ENCODE measurements at regions not wholly inside any gene's neighbourhood (a gene's known extent, or its start where the extent isn't known, plus 50 kb on each side); places are given as distances from the start of the nearest gene placed in this dataset.
"Not testable (repeated sequence)": the region's sequence is repeated elsewhere in the genome, so short reads cannot be mapped to it uniquely, and the experiment has no call there.

DNA sequence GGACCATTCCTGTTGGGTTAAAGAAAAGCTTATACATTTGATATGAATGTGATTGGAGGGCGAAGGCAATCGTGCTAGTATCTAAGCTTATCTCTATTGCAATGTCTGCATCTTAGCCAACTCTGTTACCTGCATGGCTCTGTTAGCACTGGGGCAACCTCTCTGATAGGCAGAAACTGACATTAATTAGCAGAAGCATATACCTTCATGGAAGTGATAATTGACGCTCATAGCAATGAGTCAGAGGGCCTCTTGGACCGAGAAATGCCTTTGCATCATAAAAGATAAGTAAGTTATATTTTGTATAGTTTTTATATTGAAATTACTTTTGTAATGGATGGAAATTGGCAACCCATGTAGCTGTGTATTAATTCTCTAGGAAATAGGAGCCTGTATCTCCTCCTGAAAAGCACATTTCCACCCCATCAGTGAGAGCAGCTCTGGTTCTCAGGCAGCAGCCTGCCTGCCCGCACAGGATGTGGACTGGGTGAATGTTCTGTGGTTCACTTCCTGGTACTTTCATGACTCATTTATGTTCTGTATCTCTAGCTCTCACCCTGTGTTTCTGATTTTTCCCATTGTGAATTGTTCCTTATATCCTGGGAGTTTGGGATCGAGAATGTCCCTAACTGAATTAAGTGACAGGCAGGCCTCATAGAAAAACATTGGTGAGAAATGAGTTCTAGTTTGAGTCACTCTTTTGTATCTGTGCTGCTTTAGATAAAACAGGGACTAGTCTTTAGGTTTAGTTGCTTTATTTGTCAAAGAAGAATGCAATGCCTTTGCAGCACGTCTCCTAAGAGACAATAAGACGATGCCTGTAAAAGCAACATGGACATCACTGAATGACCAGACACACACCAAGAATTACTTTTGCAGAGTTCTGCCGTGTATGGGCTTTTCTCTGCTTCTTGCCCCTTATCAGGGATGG, 344.9 kb downstream of the DCDC2C start:
- no peak for DNase-seq (ENCODE audit: low spot score)

DNA sequence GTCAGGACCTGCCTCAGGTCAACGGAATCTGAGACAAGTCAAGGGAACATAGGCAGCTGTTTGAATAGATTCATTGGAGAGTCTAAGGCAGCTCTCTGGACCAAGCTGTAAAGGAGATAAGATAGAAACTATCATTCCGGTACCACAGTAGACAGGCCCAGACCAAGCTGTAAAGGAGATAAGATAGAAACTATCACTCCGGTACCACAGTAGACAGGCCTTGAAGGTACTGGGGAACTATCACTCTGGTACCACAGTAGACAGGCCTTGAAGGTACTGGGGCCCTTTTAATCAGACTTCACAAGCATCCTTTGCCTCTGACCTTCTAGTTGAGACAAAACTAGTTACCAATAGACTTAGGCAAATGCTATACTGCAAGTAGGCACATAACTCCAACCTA, 346.1 kb downstream of the DCDC2C start:
- DNase-seq (ENCODE audit: low spot score), result no peak

GRCh38 chr2:4053769-4054493, 350.6 kb downstream of the DCDC2C start:
- DNase-seq (ENCODE audit: low spot score), result no peak

DNA sequence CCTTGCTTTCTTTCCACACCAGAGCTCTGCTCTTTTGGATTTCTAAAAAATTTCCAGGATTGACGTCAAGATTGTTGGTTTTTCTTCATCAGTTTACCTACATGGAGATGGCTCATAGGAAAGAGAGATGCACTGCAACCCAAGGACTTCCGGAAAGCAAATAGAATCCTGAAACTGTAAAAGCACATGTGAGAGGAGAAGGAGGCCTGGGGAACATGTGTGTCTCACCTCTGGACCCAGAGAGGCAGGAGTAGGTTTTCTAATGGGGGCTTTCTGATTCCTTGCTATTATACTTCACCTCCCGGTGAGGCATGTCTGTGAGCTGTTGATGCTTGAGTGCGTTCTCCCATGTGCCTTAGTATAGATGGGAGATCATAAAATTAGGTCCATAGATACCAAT, 362.8 kb downstream of the DCDC2C start:
- no peak for DNase-seq (ENCODE audit: low spot score)

DNA sequence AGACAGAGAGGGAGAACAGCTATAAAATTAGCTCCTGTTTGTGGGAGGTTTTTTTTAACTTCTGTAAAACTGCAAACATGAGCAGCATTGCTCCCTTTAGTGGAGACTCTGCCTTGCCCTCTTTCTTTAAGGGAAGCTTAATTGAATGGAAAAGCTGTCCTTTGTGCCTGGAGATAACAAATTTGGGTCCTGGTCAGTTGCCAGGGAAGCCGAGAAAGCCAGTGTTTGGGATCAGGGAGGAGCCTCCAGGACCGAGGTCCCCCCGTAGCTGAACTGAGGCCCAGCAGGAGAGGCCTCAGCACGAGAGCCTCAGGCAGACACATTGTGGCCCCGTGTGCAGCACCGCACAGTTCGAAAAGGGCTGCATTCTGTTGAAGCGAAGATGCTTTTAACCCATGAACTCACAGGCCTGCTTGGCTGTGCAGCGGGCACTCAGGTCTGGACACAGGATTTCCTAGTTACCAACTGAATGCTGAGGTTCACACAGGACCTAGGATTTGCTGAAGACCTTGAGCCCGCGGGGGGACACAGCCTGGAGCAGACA, 369.7 kb downstream of the DCDC2C start:
- DNase-seq (ENCODE audit: low spot score), result no peak

DNA sequence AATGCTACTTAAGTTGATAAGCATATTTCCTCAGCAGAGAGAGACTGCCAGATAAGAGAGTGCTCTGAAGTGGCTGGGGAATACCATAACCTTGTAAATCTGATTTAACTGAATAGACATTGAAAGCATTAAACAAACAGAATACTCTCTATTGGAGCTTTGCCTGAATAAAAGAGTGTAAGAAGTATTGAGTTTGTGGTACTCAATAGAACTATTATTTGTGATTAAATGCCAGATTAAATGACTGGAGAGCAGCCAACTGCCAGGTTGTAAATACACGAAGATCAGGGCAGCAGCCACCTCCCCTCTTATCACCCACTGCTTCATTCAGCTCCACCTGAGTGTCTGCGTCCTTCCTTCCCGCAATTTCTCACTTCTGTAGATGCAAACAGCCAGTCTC, 373.6 kb downstream of the DCDC2C start:
- no peak for DNase-seq (ENCODE audit: low spot score)

DNA sequence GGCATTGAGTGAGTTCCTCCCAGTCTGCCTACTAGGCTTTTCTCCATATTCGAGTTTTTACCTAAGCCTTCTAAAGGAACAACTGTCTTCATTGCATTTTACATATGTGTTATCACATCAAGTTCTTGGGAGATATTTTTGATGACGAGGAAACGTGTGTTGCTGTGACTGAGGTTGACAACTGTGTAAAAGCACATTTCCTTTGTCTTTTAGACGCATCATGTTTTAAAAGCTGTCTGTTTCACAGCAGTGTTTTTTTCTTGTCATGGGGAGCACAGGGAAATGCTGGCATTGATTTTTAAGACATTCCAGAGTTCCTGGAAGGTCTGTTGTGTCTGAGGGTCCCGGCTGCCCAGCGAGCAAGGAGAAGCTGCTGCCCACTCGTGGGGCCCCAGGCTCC, 381.8 kb downstream of the DCDC2C start:
- no peak for DNase-seq (ENCODE audit: low spot score)

DNA sequence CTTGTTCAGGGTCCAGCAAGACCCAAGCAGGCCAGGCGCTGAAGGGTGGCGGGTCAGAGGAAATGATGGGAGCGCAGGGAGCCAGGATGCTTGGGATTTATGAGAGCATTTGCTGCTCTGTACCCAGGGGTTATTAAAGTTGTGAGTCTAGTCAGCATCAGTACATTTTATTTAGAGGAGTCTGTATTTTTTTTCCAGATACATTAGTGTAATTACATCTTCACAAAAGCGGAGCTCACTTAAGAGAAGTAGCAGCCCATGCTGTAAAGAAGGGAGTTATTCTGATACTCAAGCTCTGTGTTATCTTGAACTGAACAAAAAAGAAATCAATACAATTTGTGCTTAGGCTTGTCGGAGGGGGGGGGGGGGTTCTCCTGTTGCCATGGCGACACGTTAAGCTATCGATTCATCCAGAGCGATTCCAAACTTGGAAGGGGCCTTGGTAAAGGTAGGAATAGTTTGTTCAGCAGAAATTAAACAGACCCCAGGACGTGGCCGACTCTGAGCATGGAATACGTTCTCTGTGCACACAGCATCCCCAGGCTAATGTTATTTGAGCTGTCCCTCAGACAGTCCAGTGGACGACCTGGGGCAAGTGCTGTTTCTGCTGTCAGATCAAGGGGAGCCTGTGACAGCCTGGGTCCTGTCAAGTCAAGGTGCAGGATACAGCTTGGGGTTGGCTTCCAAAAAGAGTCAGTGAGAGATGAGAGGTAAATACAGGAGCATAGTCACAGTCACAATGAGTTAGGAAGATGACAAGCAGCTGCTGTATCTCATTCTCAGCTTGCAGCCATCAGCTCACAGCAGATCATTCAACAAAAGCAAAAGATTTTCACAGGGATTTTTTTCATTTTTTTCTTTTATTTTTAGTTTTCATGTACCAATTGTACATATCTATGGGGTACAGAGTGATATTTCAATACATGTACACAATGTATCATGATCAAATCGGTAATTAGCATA, 387.6 kb downstream of the DCDC2C start:
- no peak for DNase-seq (ENCODE audit: low spot score)

DNA sequence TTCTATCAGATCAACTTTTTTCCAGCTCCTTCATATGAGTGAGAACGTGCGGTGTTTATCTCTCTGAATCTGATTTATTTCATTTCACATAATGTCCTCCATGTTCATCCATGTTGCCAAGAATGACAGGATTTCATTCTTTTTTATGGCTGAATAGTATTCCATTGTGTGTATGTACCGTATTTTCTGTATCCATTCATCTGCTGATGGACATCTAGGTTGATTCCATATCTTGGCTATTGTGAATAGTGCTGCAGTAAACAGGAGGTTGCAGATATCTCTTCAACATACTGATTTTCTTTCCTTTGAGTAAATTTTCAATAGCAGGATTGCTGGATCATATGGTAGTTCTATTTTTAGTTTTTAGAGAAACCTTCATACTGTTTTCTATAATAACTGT, 388.5 kb downstream of the DCDC2C start:
- DNase-seq (ENCODE audit: low spot score), result no peak

- no peak for DNase-seq (ENCODE audit: low spot score)
Measured at GRCh38 chr2:4094743-4095142, 391.4 kb downstream of the DCDC2C start.

- no peak for DNase-seq (ENCODE audit: low spot score)
Measured at GRCh38 chr2:4096978-4097766, 393.8 kb downstream of the DCDC2C start.

DNA sequence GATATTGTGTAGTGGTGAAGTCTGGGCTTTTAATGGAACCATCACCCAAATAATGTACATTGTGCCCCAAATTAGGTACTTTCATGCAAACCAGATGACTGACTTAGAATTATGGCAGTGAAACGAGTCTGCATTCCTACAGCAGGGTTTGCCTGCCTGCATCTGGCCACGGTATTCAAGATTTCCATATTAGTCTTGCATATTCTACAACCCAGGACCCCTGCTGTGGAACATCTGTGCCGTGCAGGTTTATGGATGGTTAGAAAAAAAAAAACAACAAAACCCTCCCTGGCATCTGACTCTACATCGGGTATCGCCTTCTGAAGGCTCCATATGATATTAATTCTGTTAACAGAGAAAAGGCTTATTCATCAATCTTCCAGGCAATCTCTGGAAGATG, 394.8 kb downstream of the DCDC2C start:
- no peak for DNase-seq (ENCODE audit: low spot score)

- DNase-seq (ENCODE audit: low spot score), result no peak
Measured at GRCh38 chr2:4101936-4102335, 398.6 kb downstream of the DCDC2C start.

DNA sequence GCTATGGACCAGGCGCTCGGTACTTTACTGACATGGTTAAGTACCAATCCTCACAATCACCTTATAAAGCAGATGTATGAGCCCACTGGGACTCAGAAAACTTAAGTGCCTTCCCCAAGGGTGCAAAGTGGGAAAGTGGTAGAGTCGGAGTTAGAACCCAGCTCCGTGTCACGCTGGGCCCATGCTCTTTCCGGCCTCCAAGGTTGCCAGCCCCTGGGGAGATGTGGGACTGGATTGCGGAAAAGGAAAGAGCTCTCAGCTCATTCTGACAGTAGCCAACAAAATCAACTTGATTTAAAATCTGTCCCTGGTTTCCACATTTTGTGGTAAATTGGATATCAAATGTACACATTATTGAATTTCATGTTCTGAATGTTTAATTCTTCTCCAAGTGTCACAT, 403.8 kb downstream of the DCDC2C start:
- no peak for DNase-seq (ENCODE audit: low spot score)

DNA sequence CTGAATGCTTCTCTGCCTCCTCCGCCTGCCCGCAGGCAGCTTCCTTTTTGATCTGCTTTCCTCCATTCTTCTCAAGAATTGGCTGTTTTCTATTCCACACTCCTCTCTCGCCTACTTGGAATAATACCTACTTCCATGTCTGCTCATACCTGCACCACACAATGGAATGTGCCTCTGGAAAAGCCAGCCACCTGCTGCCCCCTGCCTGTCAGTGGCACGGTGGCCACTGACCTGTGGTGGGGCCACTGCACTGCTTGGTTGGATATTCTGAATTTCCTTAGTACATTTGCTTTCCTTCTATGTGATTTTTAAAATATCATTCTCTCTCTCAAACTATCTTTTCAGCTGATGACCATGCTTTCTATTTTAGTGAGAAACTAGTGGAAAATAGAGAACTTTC, 406.9 kb downstream of the DCDC2C start:
- no peak for DNase-seq (ENCODE audit: low spot score)

- not testable (repeated sequence) for DNase-seq (ENCODE audit: low spot score)
Measured at GRCh38 chr2:4115435-4115834, 412.1 kb downstream of the DCDC2C start.

GRCh38 chr2:4122726-4123125, 419.4 kb downstream of the DCDC2C start:
- no peak for DNase-seq (ENCODE audit: low spot score)

GRCh38 chr2:4130651-4131050, 427.3 kb downstream of the DCDC2C start:
- no peak for DNase-seq (ENCODE audit: low spot score)

GRCh38 chr2:4134551-4135550, 431.5 kb downstream of the DCDC2C start:
- DNase-seq (ENCODE audit: low spot score), result no peak

DNA sequence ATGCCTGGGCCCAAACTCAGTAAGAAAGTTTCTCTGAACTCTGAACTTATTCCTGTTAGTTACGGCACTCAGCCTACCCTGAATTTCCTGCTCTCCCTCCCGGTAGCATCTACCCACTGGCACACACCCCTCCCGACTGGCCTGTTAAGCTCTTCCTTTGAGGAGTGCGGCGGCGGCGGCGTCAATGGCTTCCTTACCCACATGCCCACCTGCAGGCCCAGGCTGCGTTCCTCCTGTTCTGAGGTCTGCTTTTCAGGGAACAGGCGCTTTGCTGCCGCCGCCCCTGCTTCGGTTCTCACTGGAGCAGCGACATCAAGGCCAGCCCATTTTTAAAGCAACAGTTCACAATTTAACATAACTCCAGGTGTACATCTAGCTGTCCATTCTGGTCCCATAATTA, 432.4 kb downstream of the DCDC2C start:
- no peak for DNase-seq (ENCODE audit: low spot score)
